ENCODE measurements at regions not wholly inside any gene's neighbourhood (a gene's known extent, or its start where the extent isn't known, plus 50 kb on each side); places are given as distances from the start of the nearest gene placed in this dataset.
A peak's percentile ranks its signal among the peaks of the same experiment; 100 is the strongest.
"Not testable (repeated sequence)": the region's sequence is repeated elsewhere in the genome, so short reads cannot be mapped to it uniquely, and the experiment has no call there.

DNA sequence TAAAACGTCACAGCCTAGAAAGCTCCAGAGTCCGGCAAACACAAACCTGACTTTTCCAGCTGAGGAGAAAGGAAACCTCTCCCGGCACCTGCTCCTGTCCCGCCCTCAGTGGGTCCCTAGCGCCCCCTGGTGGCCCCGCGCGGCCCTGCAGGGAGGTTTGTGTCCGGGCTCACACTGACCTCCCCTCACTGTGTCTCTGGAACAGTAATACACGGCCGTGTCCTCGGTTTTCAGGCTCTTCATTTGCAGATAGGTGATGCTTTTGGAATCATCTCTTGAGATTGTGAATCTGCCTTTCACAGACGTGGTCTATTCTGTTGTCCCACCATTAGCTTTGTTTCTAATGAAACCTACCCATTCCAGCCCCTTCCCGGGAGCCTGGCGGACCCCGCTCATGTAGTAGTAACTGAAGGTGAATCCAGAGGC lies 731.2 kb downstream of the TMEM121 start:
- TF ChIP-seq, protein P1, sequence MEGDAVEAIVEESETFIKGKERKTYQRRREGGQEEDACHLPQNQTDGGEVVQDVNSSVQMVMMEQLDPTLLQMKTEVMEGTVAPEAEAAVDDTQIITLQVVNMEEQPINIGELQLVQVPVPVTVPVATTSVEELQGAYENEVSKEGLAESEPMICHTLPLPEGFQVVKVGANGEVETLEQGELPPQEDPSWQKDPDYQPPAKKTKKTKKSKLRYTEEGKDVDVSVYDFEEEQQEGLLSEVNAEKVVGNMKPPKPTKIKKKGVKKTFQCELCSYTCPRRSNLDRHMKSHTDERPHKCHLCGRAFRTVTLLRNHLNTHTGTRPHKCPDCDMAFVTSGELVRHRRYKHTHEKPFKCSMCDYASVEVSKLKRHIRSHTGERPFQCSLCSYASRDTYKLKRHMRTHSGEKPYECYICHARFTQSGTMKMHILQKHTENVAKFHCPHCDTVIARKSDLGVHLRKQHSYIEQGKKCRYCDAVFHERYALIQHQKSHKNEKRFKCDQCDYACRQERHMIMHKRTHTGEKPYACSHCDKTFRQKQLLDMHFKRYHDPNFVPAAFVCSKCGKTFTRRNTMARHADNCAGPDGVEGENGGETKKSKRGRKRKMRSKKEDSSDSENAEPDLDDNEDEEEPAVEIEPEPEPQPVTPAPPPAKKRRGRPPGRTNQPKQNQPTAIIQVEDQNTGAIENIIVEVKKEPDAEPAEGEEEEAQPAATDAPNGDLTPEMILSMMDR (IDR thresholded peaks at IDR 0.05): peak in 1 of 2 donors; percentile 72
- not testable (repeated sequence) for TF ChIP-seq POLR2A (IDR thresholded peaks at IDR 0.05)
